ENCODE measurements at regions not wholly inside any gene's neighbourhood (a gene's known extent, or its start where the extent isn't known, plus 50 kb on each side); places are given as distances from the start of the nearest gene placed in this dataset.

GRCh38 chr18:64707052-64707451 lies 558.2 kb upstream of the LINC00305 start:
- no peak overlapping the region for H2AFZ ChIP-seq (ENCODE audit: low read length)
- peak overlapping the region; percentile 41; the same call in 1 of the 2 replicates for H3K27ac ChIP-seq (ENCODE audit: low read length)
- H3K9me3 ChIP-seq (replicated peaks; ENCODE audit: insufficient read depth, low read length): no peaks in the 10 kb centered on the region
- no peaks in the 10 kb centered on the region for H4K20me1 ChIP-seq (ENCODE audit: insufficient read depth, low read length)
- TF ChIP-seq EZH2 (optimal IDR thresholded peaks at IDR 0.05; ENCODE audit: low read depth, low read length) (no peak), EZH2phosphoT487 (IDR thresholded peaks at IDR 0.05; ENCODE audit: low read length) (no peak)
- TF ChIP-seq, protein P1, sequence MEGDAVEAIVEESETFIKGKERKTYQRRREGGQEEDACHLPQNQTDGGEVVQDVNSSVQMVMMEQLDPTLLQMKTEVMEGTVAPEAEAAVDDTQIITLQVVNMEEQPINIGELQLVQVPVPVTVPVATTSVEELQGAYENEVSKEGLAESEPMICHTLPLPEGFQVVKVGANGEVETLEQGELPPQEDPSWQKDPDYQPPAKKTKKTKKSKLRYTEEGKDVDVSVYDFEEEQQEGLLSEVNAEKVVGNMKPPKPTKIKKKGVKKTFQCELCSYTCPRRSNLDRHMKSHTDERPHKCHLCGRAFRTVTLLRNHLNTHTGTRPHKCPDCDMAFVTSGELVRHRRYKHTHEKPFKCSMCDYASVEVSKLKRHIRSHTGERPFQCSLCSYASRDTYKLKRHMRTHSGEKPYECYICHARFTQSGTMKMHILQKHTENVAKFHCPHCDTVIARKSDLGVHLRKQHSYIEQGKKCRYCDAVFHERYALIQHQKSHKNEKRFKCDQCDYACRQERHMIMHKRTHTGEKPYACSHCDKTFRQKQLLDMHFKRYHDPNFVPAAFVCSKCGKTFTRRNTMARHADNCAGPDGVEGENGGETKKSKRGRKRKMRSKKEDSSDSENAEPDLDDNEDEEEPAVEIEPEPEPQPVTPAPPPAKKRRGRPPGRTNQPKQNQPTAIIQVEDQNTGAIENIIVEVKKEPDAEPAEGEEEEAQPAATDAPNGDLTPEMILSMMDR (IDR thresholded peaks at IDR 0.05; ENCODE audit: low read length): no peak
- no peak overlapping the region for H3K4me3 ChIP-seq (ENCODE audit: low read length)
- DNase-seq: peak; percentile 78
- no peaks in the 10 kb centered on the region for H3K27me3 ChIP-seq (replicated peaks; ENCODE audit: insufficient read depth, low read length)
- no peak overlapping the region for H3K9ac ChIP-seq (ENCODE audit: low read length)
- 0 out of 2 replicates have a peak, but pooled peaks cover 5% of the 10 kb centered on the region for H3F3A ChIP-seq (ENCODE audit: insufficient read depth, low read length)
- no peaks in the 10 kb centered on the region for H3K79me2 ChIP-seq (ENCODE audit: low read length)
- H3K36me3 ChIP-seq (replicated peaks; ENCODE audit: insufficient read depth, low read length): no peaks in the 10 kb centered on the region
- peaks cover 11% of the 10 kb centered on the region for H3K4me1 ChIP-seq (ENCODE audit: low read length)
- no peaks in the 10 kb centered on the region for H3K9me2 ChIP-seq (replicated peaks; ENCODE audit: insufficient read depth, low read length)
- 0 out of 2 replicates have a peak overlapping the region, but pooled peaks have one; percentile 2 for H3K4me2 ChIP-seq (ENCODE audit: low read depth, low read length)

DNA sequence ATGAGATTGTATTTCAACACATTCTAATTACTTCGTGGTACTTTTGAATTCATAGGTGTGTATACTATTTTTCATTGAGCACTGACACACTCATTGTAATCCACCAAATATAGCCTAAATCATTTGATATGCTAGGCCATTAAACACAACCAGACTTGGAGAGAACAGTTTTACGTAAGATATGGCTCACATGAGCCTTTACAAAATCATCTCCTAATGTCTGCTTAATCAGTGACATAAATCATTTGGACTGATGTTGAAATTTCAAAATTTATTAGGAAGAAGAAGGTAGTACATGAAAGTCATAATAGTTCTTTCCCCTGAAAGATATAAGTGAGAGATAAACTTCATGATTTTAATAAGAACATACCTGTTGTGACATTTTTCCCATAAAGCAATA lies 550.2 kb upstream of the LINC00305 start:
- no peaks in the 10 kb centered on the region for H3K9me2 ChIP-seq (replicated peaks; ENCODE audit: insufficient read depth, low read length)
- no peak for DNase-seq
- H3K4me2 ChIP-seq (ENCODE audit: low read depth, low read length): no peak overlapping the region
- H2AFZ ChIP-seq (ENCODE audit: low read length): no peak overlapping the region
- no peak overlapping the region for H3K4me3 ChIP-seq (ENCODE audit: low read length)
- no peak overlapping the region for H3K9ac ChIP-seq (ENCODE audit: low read length)
- no peak overlapping the region for H3K27ac ChIP-seq (ENCODE audit: low read length)
- H3K4me1 ChIP-seq (ENCODE audit: low read length): no peaks in the 10 kb centered on the region
- no peaks in the 10 kb centered on the region for H3K36me3 ChIP-seq (replicated peaks; ENCODE audit: insufficient read depth, low read length)
- no peaks in the 10 kb centered on the region for H3K27me3 ChIP-seq (replicated peaks; ENCODE audit: insufficient read depth, low read length)
- no peaks in the 10 kb centered on the region for H3K79me2 ChIP-seq (ENCODE audit: low read length)
- TF ChIP-seq EZH2 (optimal IDR thresholded peaks at IDR 0.05; ENCODE audit: low read depth, low read length) (no peak), EZH2phosphoT487 (IDR thresholded peaks at IDR 0.05; ENCODE audit: low read length) (no peak)
- TF ChIP-seq, protein P1 (IDR thresholded peaks at IDR 0.05; ENCODE audit: low read length): no peak
- no peaks in the 10 kb centered on the region for H4K20me1 ChIP-seq (ENCODE audit: insufficient read depth, low read length)
- no peaks in the 10 kb centered on the region for H3K9me3 ChIP-seq (replicated peaks; ENCODE audit: insufficient read depth, low read length)
- no peaks in the 10 kb centered on the region for H3F3A ChIP-seq (ENCODE audit: insufficient read depth, low read length)

DNA sequence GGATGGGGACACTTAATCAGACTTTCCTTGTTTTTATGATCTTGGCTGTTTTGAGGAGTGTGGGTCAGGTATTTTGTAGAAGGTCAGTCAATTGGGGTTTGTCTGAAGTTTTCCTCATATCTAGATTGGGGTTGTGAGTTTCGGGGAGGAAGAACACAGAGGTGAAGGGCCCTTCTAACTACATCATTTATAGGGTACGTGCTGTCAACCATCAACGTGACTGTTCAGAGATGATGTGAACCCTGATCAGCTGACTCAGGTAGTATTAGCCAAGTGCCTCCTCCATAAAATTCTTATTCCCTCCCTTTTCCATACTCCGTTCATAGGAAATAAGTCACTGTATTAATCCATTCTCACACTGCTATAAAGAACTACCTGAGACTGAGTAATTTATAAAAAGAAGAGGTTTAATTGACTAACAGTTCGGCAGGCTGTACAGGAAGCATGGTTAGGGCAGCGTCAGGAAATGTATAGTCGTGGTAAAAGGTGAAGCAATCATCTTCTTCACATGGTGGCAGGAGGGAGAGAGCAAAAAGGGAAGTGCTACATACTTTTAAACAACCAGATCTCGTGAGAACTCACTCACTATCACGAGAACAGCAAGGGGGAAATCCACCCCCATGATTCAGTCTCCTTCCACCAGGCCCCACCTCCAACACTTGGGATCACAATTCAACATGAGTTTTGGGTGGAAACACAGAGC lies 547.1 kb upstream of the LINC00305 start:
- Histone ChIP-seq H3K27me3 (replicated peaks; ENCODE audit: insufficient read depth, low read length) (no peaks in the 10 kb centered on the region), H4K20me1 (ENCODE audit: insufficient read depth, low read length) (no peaks in the 10 kb centered on the region), H3K9me3 (replicated peaks; ENCODE audit: insufficient read depth, low read length) (no peaks in the 10 kb centered on the region), H3K4me1 (ENCODE audit: low read length) (peaks cover 3% of the 10 kb centered on the region; the same call in 1 of the 2 replicates), H3F3A (ENCODE audit: insufficient read depth, low read length) (no peaks in the 10 kb centered on the region), H3K4me3 (ENCODE audit: low read length) (no peak overlapping the region), H3K4me2 (ENCODE audit: low read depth, low read length) (no peak overlapping the region), H3K79me2 (ENCODE audit: low read length) (no peaks in the 10 kb centered on the region), H3K36me3 (replicated peaks; ENCODE audit: insufficient read depth, low read length) (no peaks in the 10 kb centered on the region), H3K9ac (ENCODE audit: low read length) (no peak overlapping the region), H3K27ac (ENCODE audit: low read length) (no peak overlapping the region), H3K9me2 (replicated peaks; ENCODE audit: insufficient read depth, low read length) (no peaks in the 10 kb centered on the region), H2AFZ (ENCODE audit: low read length) (no peak overlapping the region)
- no peak for DNase-seq
- TF ChIP-seq, protein P1 (IDR thresholded peaks at IDR 0.05; ENCODE audit: low read length): no peak
- no peak for TF ChIP-seq EZH2phosphoT487 (IDR thresholded peaks at IDR 0.05; ENCODE audit: low read length)
- no peak for TF ChIP-seq EZH2 (optimal IDR thresholded peaks at IDR 0.05; ENCODE audit: low read depth, low read length)

All from MM.1S (cell line).